Lung (tissue), 11 donors: ENCODE measurements at regions not wholly inside any gene's neighbourhood (a gene's known extent, or its start where the extent isn't known, plus 50 kb on each side); places are given as distances from the start of the nearest gene placed in this dataset.

Experiments
- ATAC-seq: fragments of 200-7000 bp; cut with Tn5 transposase; one replicate; pipeline ENCODE4 v1.9.1; 2020; ENCODE audit warnings: moderate number of reproducible peaks; ENCODE audit not compliant: insufficient read depth, low FRiP score
- DNase-seq, 3 donors: peaks; one replicate each; pipeline ENCODE4 v3.0.0-alpha.2; 2013 to 2017
- H3K27ac ChIP-seq, 2 donors: one replicate each; pipeline ENCODE4 v1.5.1; 2013; ENCODE audit warnings: mild to moderate bottlenecking in 2 of 2, moderate library complexity in 2 of 2, control low read depth in 1 of 2, inconsistent platforms in 1 of 2, low read depth in 1 of 2, low read length in 1 of 2
- H3K27me3 ChIP-seq, 3 donors: one replicate each; pipeline ENCODE4 v1.5.1; 2013; ENCODE audit warnings: low read length in 2 of 3; ENCODE audit not compliant: control insufficient read depth in 3 of 3, insufficient read depth in 3 of 3
- H3K36me3 ChIP-seq, 4 donors: one replicate each; pipeline ENCODE4 v1.5.1; 2013; ENCODE audit warnings: low read length in 4 of 4, mild to moderate bottlenecking in 1 of 4, moderate library complexity in 1 of 4; ENCODE audit not compliant: control insufficient read depth in 4 of 4, insufficient read depth in 4 of 4
- H3K4me1 ChIP-seq, 5 donors: one replicate each; pipeline ENCODE4 v1.5.1; 2013; ENCODE audit warnings: low read length in 5 of 5, mild to moderate bottlenecking in 2 of 5, moderate library complexity in 1 of 5; ENCODE audit not compliant: control insufficient read depth in 5 of 5, insufficient read depth in 5 of 5
- H3K4me3 ChIP-seq: one replicate; pipeline ENCODE4 v1.5.1; 2013; ENCODE audit warnings: mild to moderate bottlenecking, control low read depth, moderate library complexity
- H3K9ac ChIP-seq, 2 donors: one replicate each; pipeline ENCODE4 v1.5.1; 2013; ENCODE audit warnings: low read length in 2 of 2, control low read depth in 1 of 2; ENCODE audit not compliant: insufficient read depth in 1 of 2
- H3K9me3 ChIP-seq, 4 donors: one replicate each; pipeline ENCODE4 v1.5.1; 2013; ENCODE audit warnings: low read length in 3 of 4, mild to moderate bottlenecking in 1 of 4, moderate library complexity in 1 of 4; ENCODE audit not compliant: control insufficient read depth in 4 of 4, insufficient read depth in 3 of 4
- CTCF ChIP-seq: IDR thresholded peaks from 2 replicates; pipeline ENCODE4 v1.5.1; 2012; ENCODE audit warnings: mild to moderate bottlenecking; ENCODE audit errors: control extremely low read depth, extremely low read depth
- WGBS, 2 donors: extraction: QIAGEN DNeasy Blood & Tissue Kit; methylation state at CpG; one replicate each; pipeline ENCODE4 v1.1.7; 2013; 5-methylcytosine and 5-hydroxymethylcytosine counted together
- donor health status: control.
- donor health status: control.
- donor health status: Bipolar disorder and iron deficiency.
- donor health status: healthy.
- donor health status: DM: yes; HTN: yes; CAD: no.

GRCh38 chr15:66620341-66620740, 54.5 kb upstream of the LCTL start:
- Histone ChIP-seq H3K4me3 (no peak overlapping the region), H3K4me1 (peaks cover 2 to 55% (median 18%) of the 10 kb centered on the region in 5 donors), H3K36me3 (no peaks in the 10 kb centered on the region), H3K27me3 (no peaks in the 10 kb centered on the region), H3K9me3 (no peaks in the 10 kb centered on the region), H3K27ac (peak overlapping the region in 1 of 2 donors; percentile 88), H3K9ac (no peak overlapping the region)
- TF ChIP-seq CTCF: no peak
- WGBS, 2 donors: 65 to 85% methylated on average over 3 of the region's 3 CpGs
- DNase-seq (no peak), ATAC-seq (no peak)

DNA sequence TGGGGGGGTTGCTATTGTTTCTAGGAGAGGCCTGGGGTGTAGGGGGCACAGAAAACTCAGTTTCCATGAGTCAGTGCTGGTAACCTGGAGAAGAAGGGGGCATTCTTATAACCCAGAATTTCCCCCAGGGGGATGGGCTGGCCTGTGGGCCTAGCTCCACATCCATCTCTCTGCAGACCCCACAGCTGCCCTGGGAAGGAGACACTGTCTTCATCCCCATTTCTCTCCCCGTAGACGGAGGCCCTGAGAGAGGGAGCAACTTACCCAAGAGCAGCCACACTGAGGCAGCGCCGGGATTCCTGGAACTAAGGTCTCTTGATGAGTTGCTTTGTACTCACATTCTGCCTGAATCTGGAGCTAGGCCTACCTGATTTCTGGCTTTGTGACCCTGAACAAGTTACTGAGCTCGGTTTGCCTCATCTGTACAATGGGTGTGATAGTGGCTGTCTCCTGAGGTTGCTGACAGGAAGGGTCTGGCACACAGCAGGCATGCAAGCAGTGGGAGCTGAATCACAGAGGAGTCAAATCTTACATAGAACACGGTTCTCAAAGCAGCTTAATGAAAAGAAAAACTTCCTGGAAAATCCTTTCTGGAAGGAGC, 55.0 kb upstream of the LCTL start:
- no peaks in the 10 kb centered on the region for H3K9me3 ChIP-seq
- ATAC-seq (no peak), DNase-seq (no peak)
- H3K36me3 ChIP-seq: no peaks in the 10 kb centered on the region
- H3K27me3 ChIP-seq: no peaks in the 10 kb centered on the region
- TF ChIP-seq CTCF: no peak
- H3K9ac ChIP-seq: no peak overlapping the region
- 88 to 92% methylated on average over 6 of the region's 6 CpGs for WGBS, 2 donors
- H3K4me1 ChIP-seq: peaks cover 2 to 55% (median 18%) of the 10 kb centered on the region in 5 donors
- no peak overlapping the region for H3K4me3 ChIP-seq
- peak overlapping the region in 1 of 2 donors; percentile 88 for H3K27ac ChIP-seq

GRCh38 chr15:66621491-66622467, 56.0 kb upstream of the LCTL start:
- H3K36me3 ChIP-seq: no peaks in the 10 kb centered on the region
- ATAC-seq (no peak), DNase-seq (peak; percentile 78 to 86 (median 82))
- no peaks in the 10 kb centered on the region for H3K9me3 ChIP-seq
- H3K27me3 ChIP-seq: no peaks in the 10 kb centered on the region
- H3K9ac ChIP-seq: no peak overlapping the region
- H3K27ac ChIP-seq: peak overlapping the region in 1 of 2 donors; percentile 88
- H3K4me1 ChIP-seq: peaks cover 2 to 54% (median 13%) of the 10 kb centered on the region in 5 donors
- no peak overlapping the region for H3K4me3 ChIP-seq
- WGBS, 2 donors: 24 to 41% methylated on average over 46 to 75 of the region's 75 CpGs
- TF ChIP-seq CTCF: no peak
